Right lobe of liver (tissue), 4 donors: ENCODE measurements at regions not wholly inside any gene's neighbourhood (a gene's known extent, or its start where the extent isn't known, plus 50 kb on each side); places are given as distances from the start of the nearest gene placed in this dataset.

ENCODE experiments used
- POLR2A ChIP-seq: fragments of 450-650 bp; IDR thresholded peaks from one replicate; pipeline ENCODE4 v1.6.1; 2017; ENCODE audit warnings: antibody characterized with exemption, mild to moderate bottlenecking
- TF ChIP-seq, protein P1 (sequence below), 4 donors: fragments of 200-600 bp in 3 of 4; fragments of 450-650 bp in 1 of 4; IDR thresholded peaks; one replicate each; pipeline versions ENCODE4 v1.5.1 to v1.8.0; 2016 to 2022; ENCODE audit warnings: antibody characterized with exemption in 4 of 4, mild to moderate bottlenecking in 2 of 4
- donor health status: DM: no; HTN: no; CAD: no.
- donor health status: DM: no; HTN: no; CAD: no.
- donor health status: DM: no; HTN: yes; CAD: no.

DNA sequence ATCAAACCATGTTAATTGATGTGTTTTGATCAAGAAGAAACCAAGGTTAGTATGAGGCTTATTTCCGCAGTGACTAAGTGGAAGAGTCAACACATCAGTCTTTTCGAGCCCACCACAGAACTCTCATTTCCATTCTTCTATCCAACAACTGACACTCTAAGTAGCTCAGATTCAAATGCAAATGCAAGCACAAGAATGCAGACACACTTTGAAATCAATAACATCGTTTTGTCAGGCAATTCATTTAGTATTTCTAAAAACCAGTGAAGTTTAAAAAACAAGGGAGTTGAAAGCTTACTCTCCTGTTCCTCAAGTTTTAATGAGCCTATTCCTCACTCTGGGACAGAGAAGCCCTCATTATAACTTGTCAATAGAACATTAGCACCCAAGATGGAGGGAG, 433.1 kb downstream of the ZIC3 start:
- TF ChIP-seq, protein P1, sequence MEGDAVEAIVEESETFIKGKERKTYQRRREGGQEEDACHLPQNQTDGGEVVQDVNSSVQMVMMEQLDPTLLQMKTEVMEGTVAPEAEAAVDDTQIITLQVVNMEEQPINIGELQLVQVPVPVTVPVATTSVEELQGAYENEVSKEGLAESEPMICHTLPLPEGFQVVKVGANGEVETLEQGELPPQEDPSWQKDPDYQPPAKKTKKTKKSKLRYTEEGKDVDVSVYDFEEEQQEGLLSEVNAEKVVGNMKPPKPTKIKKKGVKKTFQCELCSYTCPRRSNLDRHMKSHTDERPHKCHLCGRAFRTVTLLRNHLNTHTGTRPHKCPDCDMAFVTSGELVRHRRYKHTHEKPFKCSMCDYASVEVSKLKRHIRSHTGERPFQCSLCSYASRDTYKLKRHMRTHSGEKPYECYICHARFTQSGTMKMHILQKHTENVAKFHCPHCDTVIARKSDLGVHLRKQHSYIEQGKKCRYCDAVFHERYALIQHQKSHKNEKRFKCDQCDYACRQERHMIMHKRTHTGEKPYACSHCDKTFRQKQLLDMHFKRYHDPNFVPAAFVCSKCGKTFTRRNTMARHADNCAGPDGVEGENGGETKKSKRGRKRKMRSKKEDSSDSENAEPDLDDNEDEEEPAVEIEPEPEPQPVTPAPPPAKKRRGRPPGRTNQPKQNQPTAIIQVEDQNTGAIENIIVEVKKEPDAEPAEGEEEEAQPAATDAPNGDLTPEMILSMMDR (IDR thresholded peaks at IDR 0.05): no peak
- no peak for TF ChIP-seq POLR2A
